ENCODE measurements at regions not wholly inside any gene's neighbourhood (a gene's known extent, or its start where the extent isn't known, plus 50 kb on each side); places are given as distances from the start of the nearest gene placed in this dataset.
"Not testable (repeated sequence)": the region's sequence is repeated elsewhere in the genome, so short reads cannot be mapped to it uniquely, and the experiment has no call there.

GRCh38 chr20:53721445-53721963, 127.9 kb upstream of the ZNF217 start:
- not testable (repeated sequence) for DNase-seq (ENCODE audit: low read depth)

GRCh38 chr20:53719171-53719803, 125.6 kb upstream of the ZNF217 start:
- DNase-seq (ENCODE audit: low read depth), result not testable (repeated sequence)

- no peak for DNase-seq (ENCODE audit: low read depth)
Observed at GRCh38 chr20:53718142-53719021, 124.7 kb upstream of the ZNF217 start.

GRCh38 chr20:53716395-53716794, 122.8 kb upstream of the ZNF217 start:
- no peak for DNase-seq (ENCODE audit: low read depth)

GRCh38 chr20:53714524-53714923, 120.9 kb upstream of the ZNF217 start:
- DNase-seq (ENCODE audit: low read depth), result no peak

GRCh38 chr20:53713328-53714056, 119.9 kb upstream of the ZNF217 start:
- DNase-seq (ENCODE audit: low read depth), result no peak

GRCh38 chr20:53712212-53712977, 118.8 kb upstream of the ZNF217 start:
- DNase-seq (ENCODE audit: low read depth), result no peak

GRCh38 chr20:53711333-53712211, 117.9 kb upstream of the ZNF217 start:
- no peak for DNase-seq (ENCODE audit: low read depth)

- no peak for DNase-seq (ENCODE audit: low read depth)
Observed at GRCh38 chr20:53708129-53708968, 114.7 kb upstream of the ZNF217 start.

- no peak for DNase-seq (ENCODE audit: low read depth)
Observed at GRCh38 chr20:53707371-53708055, 113.9 kb upstream of the ZNF217 start.

GRCh38 chr20:53706466-53707370, 113.1 kb upstream of the ZNF217 start:
- no peak for DNase-seq (ENCODE audit: low read depth)

GRCh38 chr20:53706008-53706465, 112.4 kb upstream of the ZNF217 start:
- DNase-seq (ENCODE audit: low read depth), result no peak

- DNase-seq (ENCODE audit: low read depth), result no peak
Observed at GRCh38 chr20:53702617-53703016, 109.0 kb upstream of the ZNF217 start.

GRCh38 chr20:53699906-53700305, 106.3 kb upstream of the ZNF217 start:
- no peak for DNase-seq (ENCODE audit: low read depth)

GRCh38 chr20:53699085-53699674, 105.5 kb upstream of the ZNF217 start:
- DNase-seq (ENCODE audit: low read depth), result no peak

- no peak for DNase-seq (ENCODE audit: low read depth)
Observed at GRCh38 chr20:53698371-53698978, 104.8 kb upstream of the ZNF217 start.
